Calu3 (cell line): ENCODE measurements at regions not wholly inside any gene's neighbourhood (a gene's known extent, or its start where the extent isn't known, plus 50 kb on each side); places are given as distances from the start of the nearest gene placed in this dataset.

Experiments used
- BruUV-seq: library from RNA; stranded (reverse); fragments of 400-500 nt; replicated peaks from 2 replicates; lab custom pipeline; 2021; lab: Mats Ljungman, UMichigan
- CTCF ChIA-PET: fragments of 300-600 bp; sonication (Branson Sonifier 250); formaldehyde crosslinking; loops from one replicate; lab custom pipeline; 2022; ENCODE audit warnings: antibody characterized with exemption; lab: Charles Lee
- DNase-seq: peaks from one replicate; pipeline ENCODE4 v3.0.0; 2022
- H3K27ac Mint-ChIP-seq: one replicate; pipeline ENCODE4 v1.8.0; 2022; ENCODE audit warnings: mixed read lengths; ENCODE audit not compliant: unreplicated experiment
- H3K27me3 Mint-ChIP-seq: one replicate; pipeline ENCODE4 v1.8.0; 2022; ENCODE audit warnings: mixed read lengths; ENCODE audit not compliant: unreplicated experiment
- H3K36me3 Mint-ChIP-seq: one replicate; pipeline ENCODE4 v1.8.0; 2022; ENCODE audit warnings: mild to moderate bottlenecking, moderate library complexity, mixed read lengths; ENCODE audit not compliant: insufficient read depth, unreplicated experiment
- H3K4me1 Mint-ChIP-seq: one replicate; pipeline ENCODE4 v1.8.0; 2022; ENCODE audit warnings: mild to moderate bottlenecking, low read depth, mixed read lengths; ENCODE audit not compliant: unreplicated experiment
- H3K4me3 Mint-ChIP-seq: one replicate; pipeline ENCODE4 v1.8.0; 2022; ENCODE audit warnings: mild to moderate bottlenecking, low read depth, moderate library complexity, mixed read lengths; ENCODE audit not compliant: unreplicated experiment
- H3K9me3 Mint-ChIP-seq: one replicate; pipeline ENCODE4 v1.8.0; 2022; ENCODE audit warnings: low read depth, mixed read lengths; ENCODE audit not compliant: unreplicated experiment
- CTCF ChIP-seq: fragments of 200-600 bp; IDR thresholded peaks from one replicate; pipeline ENCODE4 v1.8.0; 2022; ENCODE audit warnings: antibody characterized with exemption; ENCODE audit not compliant: unreplicated experiment
- intact Hi-C: fragments of 100-400 bp; cut with micrococcal nuclease; formaldehyde crosslinking; loops from one replicate; pipeline ENCODE4 v1.10.0; 2022; ENCODE audit not compliant: unreplicated experiment

GRCh38 chr15:77827860-77828259, 195.1 kb upstream of the LINGO1 start:
- no peak for TF ChIP-seq CTCF
- H3K27ac Mint-ChIP-seq: no peak overlapping the region
- peaks cover 90% of the 10 kb centered on the region for H3K27me3 Mint-ChIP-seq
- no peak overlapping the region for H3K4me3 Mint-ChIP-seq
- H3K4me1 Mint-ChIP-seq: no peaks in the 10 kb centered on the region
- intact Hi-C loops: no loop called here
- H3K9me3 Mint-ChIP-seq: no peaks in the 10 kb centered on the region
- H3K36me3 Mint-ChIP-seq: no peaks in the 10 kb centered on the region
- no peak for DNase-seq
- CTCF ChIA-PET: no interaction called here
- no TSS peak for BruUV-seq

GRCh38 chr15:77826006-77826695, 193.4 kb upstream of the LINGO1 start:
- TF ChIP-seq CTCF: no peak
- CTCF ChIA-PET: no interaction called here
- intact Hi-C loops: no loop called here
- H3K4me1 Mint-ChIP-seq: no peaks in the 10 kb centered on the region
- BruUV-seq: no TSS peak
- H3K27ac Mint-ChIP-seq: no peak overlapping the region
- H3K36me3 Mint-ChIP-seq: no peaks in the 10 kb centered on the region
- no peak overlapping the region for H3K4me3 Mint-ChIP-seq
- no peak for DNase-seq
- no peaks in the 10 kb centered on the region for H3K9me3 Mint-ChIP-seq
- peaks cover 91% of the 10 kb centered on the region for H3K27me3 Mint-ChIP-seq

- no peak for DNase-seq
- no TSS peak for BruUV-seq
- intact Hi-C loops: no loop called here
- TF ChIP-seq CTCF: no peak
- Mint-ChIP-seq H3K4me1 (no peaks in the 10 kb centered on the region), H3K4me3 (no peak overlapping the region), H3K27ac (no peak overlapping the region), H3K36me3 (no peaks in the 10 kb centered on the region), H3K9me3 (no peaks in the 10 kb centered on the region), H3K27me3 (peaks cover 97% of the 10 kb centered on the region)
- CTCF ChIA-PET: no interaction called here
Observed at GRCh38 chr15:77825546-77825945, 192.8 kb upstream of the LINGO1 start.

GRCh38 chr15:77825252-77825542, 192.5 kb upstream of the LINGO1 start:
- peaks cover 97% of the 10 kb centered on the region for H3K27me3 Mint-ChIP-seq
- H3K36me3 Mint-ChIP-seq: no peaks in the 10 kb centered on the region
- no peaks in the 10 kb centered on the region for H3K9me3 Mint-ChIP-seq
- DNase-seq: no peak
- H3K4me1 Mint-ChIP-seq: no peaks in the 10 kb centered on the region
- intact Hi-C loops: no loop called here
- no peak overlapping the region for H3K4me3 Mint-ChIP-seq
- BruUV-seq: no TSS peak
- no peak overlapping the region for H3K27ac Mint-ChIP-seq
- CTCF ChIA-PET: no interaction called here
- TF ChIP-seq CTCF: no peak
